DOHH2 (cell line): ENCODE measurements at regions not wholly inside any gene's neighbourhood (a gene's known extent, or its start where the extent isn't known, plus 50 kb on each side); places are given as distances from the start of the nearest gene placed in this dataset.

Experiments used
- EZH2phosphoT487 ChIP-seq: fragments of 200-600 bp; sonication (generic); IDR thresholded peaks from 2 replicates; pipeline ENCODE4 v1.6.1; 2017; ENCODE audit warnings: borderline replicate concordance, mild to moderate bottlenecking, antibody characterized with exemption, low read length, moderate library complexity, mixed read lengths
- TF ChIP-seq, protein P1 (sequence below): fragments of 200-600 bp; sonication (generic); IDR thresholded peaks from one replicate; pipeline ENCODE4 v1.5.1; 2014; ENCODE audit warnings: antibody characterized with exemption, mild to moderate bottlenecking, low read depth, low read length; ENCODE audit not compliant: poor library complexity, severe bottlenecking

DNA sequence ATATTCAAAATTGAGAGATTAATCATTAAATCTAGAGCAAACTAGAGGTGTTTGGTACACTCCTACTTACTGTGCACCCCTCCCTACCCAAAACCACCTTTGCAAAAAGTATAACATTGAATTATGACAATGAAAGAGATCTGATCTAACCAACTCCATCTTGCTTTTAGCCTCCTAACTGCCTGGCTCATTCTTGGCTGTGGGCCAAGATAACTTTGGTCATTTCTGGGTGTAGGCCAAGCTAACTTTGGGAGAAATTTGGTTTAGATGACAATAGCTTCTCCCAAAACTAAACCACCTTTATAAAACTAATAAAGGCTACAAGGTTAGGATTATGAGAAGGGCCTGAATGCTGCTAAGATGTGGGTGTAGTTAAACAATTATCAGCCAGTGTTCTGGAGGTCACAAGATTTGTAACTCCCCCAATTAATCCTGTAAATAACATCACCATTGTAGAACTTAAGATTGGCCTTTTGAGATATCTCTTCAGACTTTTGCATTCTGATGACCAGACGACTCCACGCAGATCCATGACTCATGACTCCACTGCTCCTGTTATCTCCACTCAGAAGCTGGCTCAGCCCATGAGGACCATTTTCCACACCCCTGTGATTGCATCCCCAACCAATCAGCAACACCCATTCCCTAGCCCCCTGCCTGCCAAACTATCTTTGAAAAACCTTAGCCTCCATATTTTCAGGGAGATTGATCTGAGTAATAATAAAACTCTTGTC is 160.2 kb downstream of the FBXO15 start:
- TF ChIP-seq, protein P1, sequence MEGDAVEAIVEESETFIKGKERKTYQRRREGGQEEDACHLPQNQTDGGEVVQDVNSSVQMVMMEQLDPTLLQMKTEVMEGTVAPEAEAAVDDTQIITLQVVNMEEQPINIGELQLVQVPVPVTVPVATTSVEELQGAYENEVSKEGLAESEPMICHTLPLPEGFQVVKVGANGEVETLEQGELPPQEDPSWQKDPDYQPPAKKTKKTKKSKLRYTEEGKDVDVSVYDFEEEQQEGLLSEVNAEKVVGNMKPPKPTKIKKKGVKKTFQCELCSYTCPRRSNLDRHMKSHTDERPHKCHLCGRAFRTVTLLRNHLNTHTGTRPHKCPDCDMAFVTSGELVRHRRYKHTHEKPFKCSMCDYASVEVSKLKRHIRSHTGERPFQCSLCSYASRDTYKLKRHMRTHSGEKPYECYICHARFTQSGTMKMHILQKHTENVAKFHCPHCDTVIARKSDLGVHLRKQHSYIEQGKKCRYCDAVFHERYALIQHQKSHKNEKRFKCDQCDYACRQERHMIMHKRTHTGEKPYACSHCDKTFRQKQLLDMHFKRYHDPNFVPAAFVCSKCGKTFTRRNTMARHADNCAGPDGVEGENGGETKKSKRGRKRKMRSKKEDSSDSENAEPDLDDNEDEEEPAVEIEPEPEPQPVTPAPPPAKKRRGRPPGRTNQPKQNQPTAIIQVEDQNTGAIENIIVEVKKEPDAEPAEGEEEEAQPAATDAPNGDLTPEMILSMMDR: no peak
- TF ChIP-seq EZH2phosphoT487: no peak
